Endometrium (tissue), 2 donors: ENCODE measurements at regions not wholly inside any gene's neighbourhood (a gene's known extent, or its start where the extent isn't known, plus 50 kb on each side); places are given as distances from the start of the nearest gene placed in this dataset.
A peak's percentile ranks its signal among the peaks of the same experiment; 100 is the strongest.

Experiments
- FAIRE-seq: peaks from 2 replicates; lab custom pipeline; 2012; peaks lifted over from hg19 to GRCh38; lab: Jason Lieb, UNC
- donor health status: control.
- donor health status: control.

DNA sequence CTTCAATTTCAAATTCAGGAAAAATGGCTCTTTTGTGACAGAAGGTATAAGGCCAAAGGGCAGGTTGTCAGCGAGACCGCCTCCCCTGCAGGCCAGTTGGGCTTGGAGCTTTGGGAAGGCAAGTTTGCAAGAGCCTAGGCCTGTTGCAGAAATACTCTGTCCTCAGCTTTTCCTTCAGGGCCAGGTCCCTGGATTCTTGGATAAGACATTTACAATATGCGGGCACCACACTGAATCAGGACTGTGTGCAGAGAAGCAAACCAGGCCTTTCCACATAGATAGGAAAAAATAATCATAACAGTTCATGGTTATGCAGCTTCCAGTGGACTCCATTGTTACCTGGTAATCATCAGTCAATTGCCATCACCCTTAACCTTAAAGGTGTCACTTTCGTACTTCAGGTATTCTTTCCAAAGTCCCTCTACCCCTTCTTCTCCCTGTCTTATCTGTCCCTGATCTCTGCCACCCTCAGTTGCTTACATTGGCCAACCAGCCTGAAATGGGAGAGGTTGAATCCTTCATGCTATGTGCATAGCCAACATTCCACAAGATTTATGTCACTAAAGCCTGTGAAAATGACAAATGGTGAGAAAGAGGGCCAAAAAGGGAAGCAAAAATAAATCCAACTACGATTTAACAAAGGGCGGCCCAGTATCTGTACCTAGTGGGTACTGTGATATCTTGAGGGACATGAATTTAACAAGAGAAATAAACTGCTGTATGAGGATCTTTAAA lies 304.5 kb upstream of the NFE2L3 start:
- no peak for FAIRE-seq

- FAIRE-seq = no peak
Measured at GRCh38 chr7:25849500-25850184, 302.4 kb upstream of the NFE2L3 start.

DNA sequence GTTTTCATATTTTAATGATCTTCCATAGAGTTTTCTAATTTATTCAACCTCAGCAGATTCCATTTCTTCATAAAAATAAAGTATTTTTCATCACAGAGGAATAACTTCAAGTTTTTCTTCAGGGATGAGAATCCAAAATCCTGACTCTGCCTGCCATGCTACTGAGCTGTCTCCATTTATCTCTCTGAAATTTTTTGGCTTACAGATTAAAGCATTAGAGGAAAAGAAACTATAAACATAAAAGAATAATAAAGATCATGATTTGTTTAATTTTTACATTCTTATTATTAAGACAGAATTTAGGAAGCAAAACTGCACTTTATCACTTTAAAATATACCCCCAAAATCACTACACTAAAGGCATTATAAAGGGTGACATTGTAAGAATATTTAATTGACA lies 301.8 kb upstream of the NFE2L3 start:
- FAIRE-seq = peak; percentile 98

- no peak for FAIRE-seq
Measured at GRCh38 chr7:25850735-25851134, 301.3 kb upstream of the NFE2L3 start.

DNA sequence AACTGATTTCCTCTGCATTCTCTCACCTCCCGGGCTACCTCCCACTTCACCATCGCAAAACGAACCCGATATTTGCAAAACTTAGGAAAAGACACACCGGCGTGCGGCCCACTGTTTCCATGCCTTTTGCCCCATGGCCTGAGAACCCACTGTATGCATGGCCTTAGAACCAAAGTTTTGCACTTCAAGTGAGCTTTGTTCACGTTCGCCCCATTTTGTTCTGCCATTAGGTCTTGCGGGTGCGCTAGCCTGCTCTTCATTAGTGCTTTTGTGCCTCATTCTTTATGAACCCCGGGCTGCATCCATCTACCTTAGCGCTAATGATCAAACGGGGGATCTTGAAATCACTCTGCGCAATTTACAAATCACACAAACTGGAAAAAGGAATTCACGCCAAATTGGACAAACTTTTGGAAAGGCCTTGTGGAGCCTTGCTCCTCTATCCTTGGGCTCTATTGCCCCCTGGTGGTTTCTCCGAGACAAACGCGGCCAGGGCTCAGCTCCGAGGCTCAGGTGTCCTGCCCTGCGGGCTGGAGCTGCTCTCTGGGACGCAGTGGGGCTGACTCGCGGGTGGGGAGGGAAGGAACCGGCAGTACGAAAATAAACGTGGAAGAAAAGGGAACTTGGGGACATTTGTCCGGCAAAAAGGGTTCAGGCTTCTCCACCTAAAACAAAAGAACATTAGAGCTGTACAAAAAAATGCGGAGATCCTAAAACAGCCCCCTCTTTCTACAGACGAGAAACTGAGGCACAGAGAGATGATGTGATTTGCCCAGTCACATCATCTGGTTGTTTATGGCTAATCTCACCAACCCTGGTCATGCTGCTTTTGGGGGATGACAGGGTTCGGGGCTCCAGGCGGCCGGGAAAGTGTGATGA lies 300.4 kb upstream of the NFE2L3 start:
- peak; percentile 80 for FAIRE-seq

- FAIRE-seq = no peak
Measured at GRCh38 chr7:25852211-25852938, 299.6 kb upstream of the NFE2L3 start.

DNA sequence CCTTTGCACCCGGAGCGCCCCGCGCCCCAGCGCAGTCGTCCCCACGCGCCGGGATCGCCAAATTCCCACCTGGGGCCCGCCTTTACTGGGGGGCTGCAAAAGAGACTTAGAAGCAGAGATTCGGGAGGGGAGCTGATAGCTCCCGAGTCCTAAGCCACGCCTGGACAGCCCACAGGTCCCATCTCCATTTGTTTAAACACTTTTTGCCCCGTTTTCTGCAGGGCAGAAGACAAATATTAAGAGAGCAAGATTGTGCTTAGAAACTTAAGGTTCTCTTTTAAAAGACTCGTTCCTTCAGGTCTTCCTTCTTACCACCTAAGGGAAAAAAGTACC lies 299.1 kb upstream of the NFE2L3 start:
- no peak for FAIRE-seq

GRCh38 chr7:25853314-25853713 lies 298.7 kb upstream of the NFE2L3 start:
- FAIRE-seq = no peak

DNA sequence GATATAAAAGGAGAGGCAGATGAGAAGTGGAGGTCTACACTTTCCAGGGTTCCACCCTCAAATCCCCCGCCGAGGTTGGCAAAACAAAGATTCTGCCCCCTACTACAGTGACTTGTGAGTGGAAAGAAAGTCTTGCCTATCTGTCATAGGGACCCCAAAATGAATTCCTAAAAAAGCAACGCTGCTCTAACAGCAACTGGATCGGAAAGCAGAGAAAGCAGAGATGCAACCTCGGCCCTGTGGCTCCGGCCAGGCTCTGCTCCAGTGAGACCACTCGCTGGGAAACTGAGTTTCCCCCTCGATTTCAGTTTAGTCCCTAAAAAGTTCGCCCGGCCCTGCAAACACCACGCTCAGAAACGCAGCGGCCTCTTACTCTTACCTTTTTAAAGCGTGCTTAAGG lies 297.9 kb upstream of the NFE2L3 start:
- no peak for FAIRE-seq

DNA sequence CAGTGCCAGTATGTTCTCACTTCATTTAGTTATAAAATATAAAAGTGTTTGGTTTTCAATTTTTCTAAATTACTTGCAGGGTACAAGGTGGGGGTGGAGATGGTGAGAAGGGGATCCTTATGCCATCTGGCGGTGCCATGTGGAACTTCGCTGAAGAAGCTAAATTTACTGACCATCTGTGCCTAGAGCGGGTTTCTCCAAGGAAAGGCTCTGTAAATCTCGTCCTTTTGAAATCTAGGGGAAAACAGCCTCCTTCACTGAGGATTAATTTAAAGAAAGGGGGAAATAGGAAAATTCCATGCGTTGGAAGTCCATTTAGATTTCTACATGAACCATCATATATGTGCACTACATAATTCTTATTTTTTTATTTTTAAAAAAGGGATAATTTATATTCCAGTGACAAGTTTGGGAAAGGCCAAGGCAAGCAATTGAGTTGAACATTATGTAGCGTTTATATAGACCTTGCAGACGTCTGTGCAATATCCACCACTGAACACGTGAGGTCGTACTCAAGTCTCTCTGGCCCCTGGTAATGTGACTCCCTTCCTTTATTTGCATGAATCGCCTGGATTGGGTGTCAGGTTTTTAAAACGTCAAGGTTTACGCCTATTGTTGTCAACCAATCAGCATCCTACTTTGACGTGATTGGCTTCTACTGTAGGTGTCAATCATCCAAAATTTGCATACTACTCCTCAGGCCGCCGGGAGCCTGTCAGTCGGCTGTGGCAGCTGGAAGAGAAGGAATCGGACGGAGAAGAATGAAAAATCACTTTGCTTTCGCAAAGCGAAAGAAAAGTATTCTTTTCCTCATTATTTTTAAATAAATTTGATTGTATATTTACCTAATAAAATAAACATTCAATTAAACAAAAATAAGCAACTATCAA lies 297.1 kb upstream of the NFE2L3 start:
- peak; percentile 99 for FAIRE-seq

DNA sequence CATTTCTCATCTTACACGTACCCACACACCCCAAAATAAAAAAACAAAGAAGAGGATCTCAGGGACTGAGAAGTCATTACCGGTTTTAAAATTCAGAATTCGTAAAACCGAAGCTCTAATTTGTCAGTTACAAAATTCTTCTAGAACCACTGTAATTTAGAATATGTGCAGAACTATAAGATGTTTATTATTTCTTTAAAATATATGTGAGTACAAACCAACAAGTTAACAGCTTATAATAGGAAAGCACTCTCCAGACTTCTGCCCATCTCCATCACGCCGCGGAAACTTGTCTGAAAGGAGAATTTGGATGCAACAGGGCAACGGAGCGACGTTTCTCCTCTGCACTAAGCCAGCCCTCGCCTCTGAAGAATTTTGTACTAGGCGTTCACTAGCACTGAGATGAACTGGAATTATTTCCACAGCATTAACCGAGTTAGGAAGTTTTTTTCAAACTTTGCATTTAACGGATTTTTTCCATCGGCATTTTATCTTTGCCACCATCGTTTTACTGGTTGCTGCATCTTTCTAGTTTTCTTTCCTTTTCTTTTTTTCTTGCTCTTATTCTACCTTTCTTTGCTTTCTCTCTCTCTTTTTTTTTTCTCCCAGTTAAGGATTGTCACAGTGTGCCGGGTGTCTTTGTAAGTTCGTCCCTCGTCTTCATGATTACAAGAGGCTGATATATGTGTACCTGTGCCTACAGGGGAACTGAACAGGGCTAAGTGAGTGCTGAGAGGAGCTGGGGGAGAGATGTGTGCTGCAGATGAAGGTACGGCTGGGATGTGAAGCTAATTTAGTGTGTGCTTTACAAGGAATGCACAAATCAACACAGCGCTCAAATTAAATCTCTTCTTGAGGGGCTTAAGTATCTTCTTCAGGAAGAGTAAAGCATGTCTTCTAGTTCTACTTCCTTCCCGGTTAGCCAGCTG lies 295.9 kb upstream of the NFE2L3 start:
- peak; percentile 31 for FAIRE-seq

GRCh38 chr7:25857376-25858067 lies 294.5 kb upstream of the NFE2L3 start:
- FAIRE-seq = no peak

DNA sequence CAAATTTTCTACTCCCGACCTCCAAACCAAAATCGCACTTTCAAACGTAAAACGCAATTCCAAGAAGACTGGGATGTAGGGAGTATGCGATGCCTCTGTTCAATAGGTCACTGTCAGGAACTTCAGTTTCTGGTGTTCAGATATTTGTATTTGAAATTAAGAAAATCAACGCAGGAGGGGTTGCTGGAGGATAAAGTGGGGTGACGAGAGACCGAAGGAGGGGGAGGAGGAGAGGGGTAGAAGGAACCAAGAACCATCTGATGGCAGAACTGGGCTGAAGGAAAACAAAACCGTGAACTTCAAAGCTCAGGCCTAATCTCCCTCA lies 293.8 kb upstream of the NFE2L3 start:
- FAIRE-seq = no peak

DNA sequence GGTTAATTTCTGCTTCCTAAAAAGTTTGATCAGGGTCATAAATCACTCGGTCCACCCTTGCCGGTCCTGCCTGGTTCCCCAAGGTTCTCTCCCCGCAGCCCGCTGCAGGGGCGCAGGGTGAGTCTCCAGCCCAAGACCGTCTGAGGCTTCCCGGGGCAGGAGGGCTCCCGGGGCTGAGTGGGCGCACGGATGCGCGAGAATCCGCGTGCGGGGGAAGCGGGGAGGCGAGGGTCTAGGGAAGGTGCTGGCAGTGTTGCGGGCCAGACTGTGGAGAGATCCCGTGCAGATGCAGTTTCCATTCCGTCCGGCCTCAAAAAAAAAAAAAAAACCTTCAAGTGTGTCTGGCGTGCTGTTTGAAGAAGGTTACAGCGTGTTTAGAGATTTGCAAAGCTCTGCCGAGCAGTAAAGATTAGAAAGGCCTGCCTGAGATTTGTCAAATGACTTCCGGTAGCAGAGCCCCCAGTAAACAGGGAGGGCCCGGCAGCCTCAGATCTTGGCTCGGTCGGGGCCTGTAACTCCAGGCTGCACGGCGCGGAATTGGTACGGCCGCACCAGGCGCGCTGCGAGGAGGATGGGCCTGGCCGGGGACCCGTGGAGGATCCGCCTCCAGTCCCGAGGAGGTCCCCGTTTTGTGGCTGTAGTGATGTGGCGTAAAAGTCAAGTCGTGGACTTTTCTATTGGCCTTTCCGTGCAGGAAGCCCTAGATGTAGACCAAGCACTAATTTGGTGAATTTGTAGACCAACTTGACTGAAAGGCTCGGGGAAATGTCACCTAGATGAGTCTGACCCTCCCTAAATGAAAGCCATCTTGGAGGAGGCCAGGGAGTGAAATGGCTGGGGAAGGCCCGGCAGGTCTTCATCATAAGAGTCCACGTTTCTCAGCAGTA lies 293.2 kb upstream of the NFE2L3 start:
- no peak for FAIRE-seq

- FAIRE-seq = no peak
Measured at GRCh38 chr7:25859412-25860274, 292.4 kb upstream of the NFE2L3 start.

DNA sequence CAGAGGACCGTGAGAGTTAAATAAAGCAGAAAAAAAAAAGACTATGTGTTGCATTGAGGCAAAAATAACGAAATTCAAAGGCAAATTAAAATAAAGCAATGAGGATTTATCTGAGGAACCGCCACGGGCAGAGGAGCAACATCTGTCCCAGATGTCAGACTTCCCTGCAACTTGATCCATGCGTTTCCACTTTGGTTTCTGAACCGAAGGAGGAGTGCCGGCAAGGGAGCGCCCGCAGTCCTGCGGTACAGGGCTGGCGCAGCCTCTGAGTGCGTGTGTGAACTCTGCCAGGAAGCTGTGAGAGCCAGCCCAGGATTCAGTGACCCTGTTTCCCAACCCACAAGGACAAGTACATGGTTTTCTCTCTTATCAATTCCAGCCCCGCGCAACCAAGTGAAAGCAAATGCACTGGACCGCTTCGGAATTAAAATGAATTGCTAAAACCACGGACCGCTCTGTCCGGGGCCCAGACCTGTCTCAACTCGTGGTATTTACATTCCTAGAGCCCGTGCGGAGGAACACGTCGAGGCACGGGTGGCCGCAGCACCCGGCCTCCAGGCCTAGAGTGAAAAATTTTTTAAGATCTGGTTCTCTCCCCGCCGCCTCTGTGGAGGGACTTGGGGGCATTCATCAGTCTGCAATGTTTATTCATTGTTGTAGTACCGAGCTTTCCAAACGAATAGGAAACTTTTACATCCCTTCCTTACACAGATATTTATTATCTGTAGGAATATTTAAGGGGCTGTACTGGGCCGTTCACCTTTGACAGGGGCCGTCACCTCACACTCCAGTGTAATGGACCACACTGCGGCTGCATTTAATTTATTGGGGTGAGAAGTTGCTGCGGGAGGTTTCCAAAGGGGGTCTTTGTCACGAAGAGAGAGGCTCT lies 291.5 kb upstream of the NFE2L3 start:
- FAIRE-seq = no peak

DNA sequence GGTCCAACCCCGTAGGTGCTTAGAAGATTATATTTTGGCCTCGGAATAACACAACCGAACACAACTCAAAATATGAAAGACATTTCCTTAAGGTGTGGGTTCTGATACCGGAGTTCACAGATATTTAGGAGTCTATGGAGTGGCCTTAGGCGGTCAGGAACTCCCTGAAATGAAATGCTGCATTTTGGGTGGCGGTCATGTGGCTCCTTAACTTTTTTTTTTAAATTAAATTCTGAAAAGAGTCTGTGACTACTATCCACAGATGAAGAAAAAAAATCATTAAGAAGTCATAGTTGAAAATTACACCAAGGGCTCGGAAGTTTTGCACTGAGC lies 290.9 kb upstream of the NFE2L3 start:
- FAIRE-seq = no peak
